ENCODE measurements at regions not wholly inside any gene's neighbourhood (a gene's known extent, or its start where the extent isn't known, plus 50 kb on each side); places are given as distances from the start of the nearest gene placed in this dataset.

GRCh38 chr12:68416350-68416749, 84.2 kb upstream of the MDM1 start:
- Histone ChIP-seq H3K4me3 (replicated peaks in 1 of 2; ENCODE audit: low read depth in 1 of 2, low read length in 2 of 2) (no peak overlapping the region), H3K27ac (ENCODE audit: low read depth, low read length) (no peak overlapping the region), H3K79me2 (ENCODE audit: insufficient read depth, low read length) (no peaks in the 10 kb centered on the region), H2AFZ (ENCODE audit: low read depth, low read length, poor library complexity, severe bottlenecking) (no peak overlapping the region), H4K20me1 (ENCODE audit: insufficient read depth) (no peaks in the 10 kb centered on the region), H3K4me1 (ENCODE audit: control insufficient read depth in 1 of 2, insufficient read depth in 2 of 2, low read length in 2 of 2) (no peaks in the 10 kb centered on the region), H3K9ac (ENCODE audit: low read length) (no peak overlapping the region), H3K36me3 (ENCODE audit: control insufficient read depth in 1 of 2, insufficient read depth in 2 of 2, low read length in 2 of 2) (no peaks in the 10 kb centered on the region), H3K27me3 (ENCODE audit: insufficient read depth, low read length) (no peaks in the 10 kb centered on the region), H3K4me2 (ENCODE audit: low read length) (no peak overlapping the region), H3K9me2 (ENCODE audit: insufficient read depth) (no peaks in the 10 kb centered on the region), H3K9me3 (ENCODE audit: control insufficient read depth in 1 of 2, insufficient read depth in 1 of 2, low read depth in 1 of 2, low read length in 2 of 2) (no peaks in the 10 kb centered on the region)
- no peak for ATAC-seq
- TF ChIP-seq SP1 (IDR thresholded peaks at IDR 0.05; ENCODE audit: low read depth) = no peak
- DNase-seq (ENCODE audit: low read depth, low spot score) = no peak
- RAD21 ChIA-PET (ENCODE audit: low non-redundant PET in 1 of 2, low total read pairs in 2 of 2, uncharacterized antibody in 2 of 2, unreplicated experiment in 2 of 2) = no interaction called here
- CTCF ChIA-PET = no interaction called here
- no TSS peak for BruUV-seq (replicated peaks)
- POLR2A ChIA-PET = no interaction called here
- intact Hi-C loops (cut with micrococcal nuclease) = no loop called here

DNA sequence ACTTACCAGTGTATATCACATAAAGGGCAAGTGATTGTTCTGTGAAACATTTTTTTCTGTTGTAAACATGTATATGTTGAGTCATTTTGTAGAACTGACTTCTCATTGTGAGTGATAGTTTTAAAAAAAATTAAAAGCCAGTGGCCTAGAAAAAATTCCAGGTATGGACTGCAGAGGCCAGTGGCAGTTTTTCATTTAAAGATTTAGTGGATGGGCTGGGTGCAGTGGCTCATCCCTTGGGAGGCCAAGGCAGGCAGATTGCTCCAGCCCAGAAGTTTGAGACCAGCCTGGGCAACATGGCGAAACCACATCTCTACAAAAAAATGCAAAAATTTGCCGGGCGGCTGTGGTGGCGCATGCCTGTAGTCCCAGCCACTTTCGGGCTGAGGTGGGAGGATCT, 84.7 kb upstream of the MDM1 start:
- Histone ChIP-seq H3K27me3 (ENCODE audit: insufficient read depth, low read length) (no peaks in the 10 kb centered on the region), H3K4me2 (ENCODE audit: low read length) (no peak overlapping the region), H4K20me1 (ENCODE audit: insufficient read depth) (no peaks in the 10 kb centered on the region), H3K9ac (ENCODE audit: low read length) (no peak overlapping the region), H2AFZ (ENCODE audit: low read depth, low read length, poor library complexity, severe bottlenecking) (no peak overlapping the region), H3K4me3 (replicated peaks in 1 of 2; ENCODE audit: low read depth in 1 of 2, low read length in 2 of 2) (no peak overlapping the region), H3K9me2 (ENCODE audit: insufficient read depth) (no peaks in the 10 kb centered on the region), H3K79me2 (ENCODE audit: insufficient read depth, low read length) (no peaks in the 10 kb centered on the region), H3K27ac (ENCODE audit: low read depth, low read length) (no peak overlapping the region), H3K36me3 (ENCODE audit: control insufficient read depth in 1 of 2, insufficient read depth in 2 of 2, low read length in 2 of 2) (no peaks in the 10 kb centered on the region), H3K9me3 (ENCODE audit: control insufficient read depth in 1 of 2, insufficient read depth in 1 of 2, low read depth in 1 of 2, low read length in 2 of 2) (no peaks in the 10 kb centered on the region), H3K4me1 (ENCODE audit: control insufficient read depth in 1 of 2, insufficient read depth in 2 of 2, low read length in 2 of 2) (no peaks in the 10 kb centered on the region)
- no peak for DNase-seq (ENCODE audit: low read depth, low spot score)
- ATAC-seq = no peak
- ChIA-PET RAD21 (ENCODE audit: low non-redundant PET in 1 of 2, low total read pairs in 2 of 2, uncharacterized antibody in 2 of 2, unreplicated experiment in 2 of 2) (no interaction called here), CTCF (no interaction called here), POLR2A (no interaction called here)
- intact Hi-C loops (cut with micrococcal nuclease) = no loop called here
- BruUV-seq (replicated peaks) = no TSS peak
- TF ChIP-seq ZFX (IDR thresholded peaks at IDR 0.05) (no peak), MAX (IDR thresholded peaks at IDR 0.05) (no peak), REST (IDR thresholded peaks at IDR 0.05; ENCODE audit: low read depth) (no peak), POLR2A (IDR thresholded peaks at IDR 0.05; ENCODE audit: borderline replicate concordance, extremely low read depth, insufficient read depth, insufficient read length) (no peak), ATF3 (IDR thresholded peaks at IDR 0.05) (no peak), FOSL1 (IDR thresholded peaks at IDR 0.05; ENCODE audit: low read depth) (no peak), CEBPB (IDR thresholded peaks at IDR 0.05; ENCODE audit: low read depth) (no peak), ELF1 (IDR thresholded peaks at IDR 0.05; ENCODE audit: borderline replicate concordance, low read depth) (no peak), EZH2phosphoT487 (IDR thresholded peaks at IDR 0.05; ENCODE audit: borderline replicate concordance) (no peak), ZNF274 (IDR thresholded peaks at IDR 0.05; ENCODE audit: low read depth, low read length) (no peak), SP1 (IDR thresholded peaks at IDR 0.05; ENCODE audit: low read depth) (no peak), EZH2 (IDR thresholded peaks at IDR 0.05) (no peak)
- TF ChIP-seq, protein P1, sequence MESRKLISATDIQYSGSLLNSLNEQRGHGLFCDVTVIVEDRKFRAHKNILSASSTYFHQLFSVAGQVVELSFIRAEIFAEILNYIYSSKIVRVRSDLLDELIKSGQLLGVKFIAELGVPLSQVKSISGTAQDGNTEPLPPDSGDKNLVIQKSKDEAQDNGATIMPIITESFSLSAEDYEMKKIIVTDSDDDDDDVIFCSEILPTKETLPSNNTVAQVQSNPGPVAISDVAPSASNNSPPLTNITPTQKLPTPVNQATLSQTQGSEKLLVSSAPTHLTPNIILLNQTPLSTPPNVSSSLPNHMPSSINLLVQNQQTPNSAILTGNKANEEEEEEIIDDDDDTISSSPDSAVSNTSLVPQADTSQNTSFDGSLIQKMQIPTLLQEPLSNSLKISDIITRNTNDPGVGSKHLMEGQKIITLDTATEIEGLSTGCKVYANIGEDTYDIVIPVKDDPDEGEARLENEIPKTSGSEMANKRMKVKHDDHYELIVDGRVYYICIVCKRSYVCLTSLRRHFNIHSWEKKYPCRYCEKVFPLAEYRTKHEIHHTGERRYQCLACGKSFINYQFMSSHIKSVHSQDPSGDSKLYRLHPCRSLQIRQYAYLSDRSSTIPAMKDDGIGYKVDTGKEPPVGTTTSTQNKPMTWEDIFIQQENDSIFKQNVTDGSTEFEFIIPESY (IDR thresholded peaks at IDR 0.05; ENCODE audit: extremely low read depth, insufficient replicate concordance, low read length) = no peak
- TF ChIP-seq, protein P2, sequence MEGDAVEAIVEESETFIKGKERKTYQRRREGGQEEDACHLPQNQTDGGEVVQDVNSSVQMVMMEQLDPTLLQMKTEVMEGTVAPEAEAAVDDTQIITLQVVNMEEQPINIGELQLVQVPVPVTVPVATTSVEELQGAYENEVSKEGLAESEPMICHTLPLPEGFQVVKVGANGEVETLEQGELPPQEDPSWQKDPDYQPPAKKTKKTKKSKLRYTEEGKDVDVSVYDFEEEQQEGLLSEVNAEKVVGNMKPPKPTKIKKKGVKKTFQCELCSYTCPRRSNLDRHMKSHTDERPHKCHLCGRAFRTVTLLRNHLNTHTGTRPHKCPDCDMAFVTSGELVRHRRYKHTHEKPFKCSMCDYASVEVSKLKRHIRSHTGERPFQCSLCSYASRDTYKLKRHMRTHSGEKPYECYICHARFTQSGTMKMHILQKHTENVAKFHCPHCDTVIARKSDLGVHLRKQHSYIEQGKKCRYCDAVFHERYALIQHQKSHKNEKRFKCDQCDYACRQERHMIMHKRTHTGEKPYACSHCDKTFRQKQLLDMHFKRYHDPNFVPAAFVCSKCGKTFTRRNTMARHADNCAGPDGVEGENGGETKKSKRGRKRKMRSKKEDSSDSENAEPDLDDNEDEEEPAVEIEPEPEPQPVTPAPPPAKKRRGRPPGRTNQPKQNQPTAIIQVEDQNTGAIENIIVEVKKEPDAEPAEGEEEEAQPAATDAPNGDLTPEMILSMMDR (IDR thresholded peaks at IDR 0.05 in 2 of 3, conservative IDR thresholded peaks at IDR 0.05 in 1 of 3; ENCODE audit: borderline replicate concordance in 1 of 3, insufficient read depth in 1 of 3, low read depth in 2 of 3, low read length in 2 of 3) = no peak
